PC-9 (cell line): ENCODE measurements at regions not wholly inside any gene's neighbourhood (a gene's known extent, or its start where the extent isn't known, plus 50 kb on each side); places are given as distances from the start of the nearest gene placed in this dataset.

Experiments used
- CTCF ChIP-seq: fragments of 200-600 bp; sonication (generic); conservative IDR thresholded peaks from 2 replicates; pipeline ENCODE4 v1.6.1; 2017; ENCODE audit warnings: mixed run types, antibody characterized with exemption, mild to moderate bottlenecking, moderate library complexity
- EZH2 ChIP-seq: fragments of 200-600 bp; sonication (generic); IDR thresholded peaks from 2 replicates; pipeline ENCODE4 v1.8.0; 2017; ENCODE audit warnings: antibody characterized with exemption, low read depth

- no peak for TF ChIP-seq CTCF
- no peak for TF ChIP-seq EZH2
Observed at GRCh38 chr6:16063580-16063979, 65.3 kb upstream of the MYLIP start.
